NCI-H2196 treated with DMSO at 0.1 percent for 48 hours (cell line): ENCODE measurements at regions not wholly inside any gene's neighbourhood (a gene's known extent, or its start where the extent isn't known, plus 50 kb on each side); places are given as distances from the start of the nearest gene placed in this dataset.

ENCODE experiments used
- DNase-seq: peaks from one replicate; lab custom pipeline; 2025; ENCODE audit not compliant: unreplicated experiment; lab: John Stamatoyannopoulos, UW

- DNase-seq = no peak
Measured at GRCh38 chr10:128487517-128487916, 361.3 kb upstream of the MKI67 start.

- no peak for DNase-seq
Measured at GRCh38 chr10:128489324-128490247, 363.4 kb upstream of the MKI67 start.

- DNase-seq = no peak
Measured at GRCh38 chr10:128491686-128492085, 365.5 kb upstream of the MKI67 start.

- no peak for DNase-seq
Measured at GRCh38 chr10:128493811-128494210, 367.6 kb upstream of the MKI67 start.

GRCh38 chr10:128494665-128495064 lies 368.4 kb upstream of the MKI67 start:
- DNase-seq = no peak

- no peak for DNase-seq
Measured at GRCh38 chr10:128497660-128498377, 371.6 kb upstream of the MKI67 start.

GRCh38 chr10:128498378-128498730 lies 372.1 kb upstream of the MKI67 start:
- no peak for DNase-seq

- no peak for DNase-seq
Measured at GRCh38 chr10:128498746-128499145, 372.5 kb upstream of the MKI67 start.

- no peak for DNase-seq
Measured at GRCh38 chr10:128499486-128499885, 373.3 kb upstream of the MKI67 start.

- no peak for DNase-seq
Measured at GRCh38 chr10:128499956-128500355, 373.7 kb upstream of the MKI67 start.

GRCh38 chr10:128500642-128501041 lies 374.4 kb upstream of the MKI67 start:
- DNase-seq = no peak

- DNase-seq = no peak
Measured at GRCh38 chr10:128505346-128505745, 379.1 kb upstream of the MKI67 start.

GRCh38 chr10:128506423-128506822 lies 380.2 kb upstream of the MKI67 start:
- DNase-seq = no peak

GRCh38 chr10:128507066-128507465 lies 380.8 kb upstream of the MKI67 start:
- no peak for DNase-seq

GRCh38 chr10:128511284-128511683 lies 385.1 kb upstream of the MKI67 start:
- no peak for DNase-seq

GRCh38 chr10:128512767-128513166 lies 386.5 kb upstream of the MKI67 start:
- no peak for DNase-seq

- no peak for DNase-seq
Measured at GRCh38 chr10:128514536-128514935, 388.3 kb upstream of the MKI67 start.

GRCh38 chr10:128516180-128516579 lies 390.0 kb upstream of the MKI67 start:
- no peak for DNase-seq

GRCh38 chr10:128517167-128517566 lies 390.9 kb upstream of the MKI67 start:
- DNase-seq = no peak

GRCh38 chr10:128518000-128518399 lies 391.8 kb upstream of the MKI67 start:
- DNase-seq = no peak

GRCh38 chr10:128519581-128519980 lies 393.4 kb upstream of the MKI67 start:
- DNase-seq = no peak

GRCh38 chr10:128520211-128520815 lies 394.1 kb upstream of the MKI67 start:
- DNase-seq = no peak
